ENCODE measurements at regions not wholly inside any gene's neighbourhood (a gene's known extent, or its start where the extent isn't known, plus 50 kb on each side); places are given as distances from the start of the nearest gene placed in this dataset.

GRCh38 chr6:2346078-2346477, 100.7 kb upstream of the GMDS start:
- TF ChIP-seq CTCF (IDR thresholded peaks at IDR 0.05 in 2 of 3, conservative IDR thresholded peaks at IDR 0.05 in 1 of 3; ENCODE audit: borderline replicate concordance in 1 of 3, insufficient read depth in 1 of 3, low read depth in 2 of 3, low read length in 2 of 3) = no peak
- TF ChIP-seq SP1 (IDR thresholded peaks at IDR 0.05; ENCODE audit: low read depth) = no peak
- no peak for TF ChIP-seq POLR2A (IDR thresholded peaks at IDR 0.05; ENCODE audit: borderline replicate concordance, extremely low read depth, insufficient read depth, insufficient read length)
- no peak for TF ChIP-seq ZNF274 (IDR thresholded peaks at IDR 0.05; ENCODE audit: low read depth, low read length)
- no peak for TF ChIP-seq REST (IDR thresholded peaks at IDR 0.05; ENCODE audit: low read depth)
- TF ChIP-seq YY1 (IDR thresholded peaks at IDR 0.05; ENCODE audit: extremely low read depth, insufficient replicate concordance, low read depth, low read length) = no peak
- TF ChIP-seq EZH2phosphoT487 (IDR thresholded peaks at IDR 0.05; ENCODE audit: borderline replicate concordance) = no peak
- no peak for TF ChIP-seq ATF3 (IDR thresholded peaks at IDR 0.05)
- TF ChIP-seq ZBTB33 (IDR thresholded peaks at IDR 0.05; ENCODE audit: extremely low read depth, insufficient replicate concordance, low read length) = no peak
- no peak for TF ChIP-seq MAX (IDR thresholded peaks at IDR 0.05)
- TF ChIP-seq CEBPB (IDR thresholded peaks at IDR 0.05; ENCODE audit: low read depth) = no peak
- no peak for TF ChIP-seq FOSL1 (IDR thresholded peaks at IDR 0.05; ENCODE audit: low read depth)
- TF ChIP-seq POLR2AphosphoS5 (IDR thresholded peaks at IDR 0.05; ENCODE audit: low read depth, low read length) = no peak
- no peak for TF ChIP-seq TCF7L2 (IDR thresholded peaks at IDR 0.05; ENCODE audit: borderline replicate concordance, extremely low read depth, insufficient read depth, insufficient read length)

Measured in HCT116 (cell line).